ENCODE measurements at regions not wholly inside any gene's neighbourhood (a gene's known extent, or its start where the extent isn't known, plus 50 kb on each side); places are given as distances from the start of the nearest gene placed in this dataset.

DNA sequence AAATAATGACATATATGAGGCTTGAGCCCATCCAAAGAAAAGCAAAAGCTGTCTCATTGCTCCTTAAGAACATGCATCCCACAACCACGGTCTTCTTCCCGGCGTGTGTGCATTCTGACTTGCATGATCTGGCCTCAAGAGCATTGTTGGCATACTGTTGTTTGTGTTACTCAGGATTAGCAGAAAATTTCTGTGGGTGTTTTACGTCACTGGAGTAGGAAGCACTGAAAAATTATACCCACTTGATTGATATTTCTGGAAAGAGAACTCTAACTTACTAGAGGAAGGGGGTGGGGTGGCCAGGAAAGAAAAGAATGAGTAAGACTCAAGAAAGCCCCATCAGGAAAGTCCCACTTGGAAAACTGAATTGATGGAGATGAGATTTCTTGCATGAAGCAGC lies 326.2 kb upstream of the PRDM1 start:
- no peak for TF ChIP-seq POLR2A (IDR thresholded peaks at IDR 0.05)
- TF ChIP-seq, protein P1, sequence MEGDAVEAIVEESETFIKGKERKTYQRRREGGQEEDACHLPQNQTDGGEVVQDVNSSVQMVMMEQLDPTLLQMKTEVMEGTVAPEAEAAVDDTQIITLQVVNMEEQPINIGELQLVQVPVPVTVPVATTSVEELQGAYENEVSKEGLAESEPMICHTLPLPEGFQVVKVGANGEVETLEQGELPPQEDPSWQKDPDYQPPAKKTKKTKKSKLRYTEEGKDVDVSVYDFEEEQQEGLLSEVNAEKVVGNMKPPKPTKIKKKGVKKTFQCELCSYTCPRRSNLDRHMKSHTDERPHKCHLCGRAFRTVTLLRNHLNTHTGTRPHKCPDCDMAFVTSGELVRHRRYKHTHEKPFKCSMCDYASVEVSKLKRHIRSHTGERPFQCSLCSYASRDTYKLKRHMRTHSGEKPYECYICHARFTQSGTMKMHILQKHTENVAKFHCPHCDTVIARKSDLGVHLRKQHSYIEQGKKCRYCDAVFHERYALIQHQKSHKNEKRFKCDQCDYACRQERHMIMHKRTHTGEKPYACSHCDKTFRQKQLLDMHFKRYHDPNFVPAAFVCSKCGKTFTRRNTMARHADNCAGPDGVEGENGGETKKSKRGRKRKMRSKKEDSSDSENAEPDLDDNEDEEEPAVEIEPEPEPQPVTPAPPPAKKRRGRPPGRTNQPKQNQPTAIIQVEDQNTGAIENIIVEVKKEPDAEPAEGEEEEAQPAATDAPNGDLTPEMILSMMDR (IDR thresholded peaks at IDR 0.05 in 4 of 5, conservative IDR thresholded peaks at IDR 0.05 in 1 of 5) = no peak

Measured in gastrocnemius medialis (tissue), 4 donors.